SK-N-SH (cell line): ENCODE measurements at regions not wholly inside any gene's neighbourhood (a gene's known extent, or its start where the extent isn't known, plus 50 kb on each side); places are given as distances from the start of the nearest gene placed in this dataset.

Experiments
- EZH2phosphoT487 ChIP-seq: fragments of 200-600 bp; sonication (generic); IDR thresholded peaks from 2 replicates; pipeline ENCODE4 v1.6.1; 2017; ENCODE audit warnings: low read depth, mixed run types, mild to moderate bottlenecking, antibody characterized with exemption, moderate library complexity, borderline replicate concordance
- FOXM1 ChIP-seq: IDR thresholded peaks from 2 replicates; pipeline ENCODE4 v1.4.0; 2012; ENCODE audit warnings: low read depth, mild to moderate bottlenecking
- GATA2 ChIP-seq: sonication (generic); formaldehyde crosslinking; IDR thresholded peaks from 2 replicates; pipeline ENCODE4 v1.5.0; 2020; ENCODE audit warnings: mild to moderate bottlenecking, missing genetic modification reagents
- RXRA ChIP-seq: IDR thresholded peaks from 2 replicates; pipeline ENCODE4 v1.4.0; 2012; ENCODE audit warnings: low read depth, mild to moderate bottlenecking, borderline replicate concordance
- SIN3A ChIP-seq: IDR thresholded peaks from 2 replicates; pipeline ENCODE4 v1.6.1; 2012; ENCODE audit warnings: low read depth, mild to moderate bottlenecking, low read length, moderate library complexity, borderline replicate concordance
- TCF12 ChIP-seq: IDR thresholded peaks from 2 replicates; pipeline ENCODE4 v1.4.0; 2012
- TF ChIP-seq, protein P1 (sequence below): fragments of 200-600 bp; sonication (generic); IDR thresholded peaks from 2 replicates; pipeline ENCODE4 v1.6.1; 2017; ENCODE audit warnings: antibody characterized with exemption, mild to moderate bottlenecking, moderate library complexity
- TF ChIP-seq, protein P2 (sequence below): IDR thresholded peaks from 2 replicates; pipeline ENCODE4 v1.6.1; 2012; ENCODE audit warnings: mild to moderate bottlenecking, low read depth, low read length, moderate library complexity
- TF ChIP-seq, protein P3 (sequence below): fragments of 150-350 bp; IDR thresholded peaks from 2 replicates; pipeline ENCODE4 v1.6.1; 2016; ENCODE audit warnings: mild to moderate bottlenecking, low read depth, low read length
- TF ChIP-seq, protein P4 (sequence below): IDR thresholded peaks from 2 replicates; pipeline ENCODE4; 2012
- TF ChIP-seq, protein P5 (sequence below): IDR thresholded peaks from 2 replicates; pipeline ENCODE4 v1.4.0; 2012; ENCODE audit warnings: low read depth, borderline replicate concordance

DNA sequence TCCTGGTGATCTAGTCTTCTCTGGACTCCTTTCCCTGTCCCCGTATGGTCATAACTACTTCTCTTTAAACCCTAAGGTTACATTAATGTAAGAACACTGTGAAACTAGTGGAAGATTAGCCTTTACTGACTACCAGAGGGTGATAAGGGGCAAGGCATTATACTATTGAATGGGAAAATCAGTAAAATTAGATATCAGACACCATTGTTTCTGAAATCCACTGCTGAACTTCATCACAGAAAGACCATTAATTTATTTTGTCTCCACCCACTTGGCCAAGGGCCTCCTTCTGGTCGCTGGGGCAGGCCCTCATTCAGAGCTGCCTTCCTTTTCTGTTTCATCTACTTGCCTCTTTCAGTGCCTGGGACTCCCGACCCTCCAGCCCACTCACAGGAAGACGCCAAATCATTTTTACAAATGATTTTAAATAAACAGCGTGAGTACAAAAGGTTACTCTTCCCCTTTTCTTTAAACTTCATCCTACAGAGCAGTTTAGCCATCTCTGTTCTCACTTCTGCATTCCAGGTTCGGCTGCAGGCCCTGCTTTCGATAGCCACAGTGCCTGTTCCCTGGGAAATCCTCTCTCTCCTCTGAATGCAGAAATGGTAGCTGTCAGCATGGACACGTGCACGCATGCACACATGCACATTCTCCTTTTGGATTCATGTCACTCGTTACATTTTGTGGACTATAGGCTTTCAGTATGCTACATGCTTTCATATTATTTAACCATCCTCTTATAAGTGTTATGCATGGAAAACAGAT, 70.3 kb upstream of the DOCK10 start:
- TF ChIP-seq, protein P1, sequence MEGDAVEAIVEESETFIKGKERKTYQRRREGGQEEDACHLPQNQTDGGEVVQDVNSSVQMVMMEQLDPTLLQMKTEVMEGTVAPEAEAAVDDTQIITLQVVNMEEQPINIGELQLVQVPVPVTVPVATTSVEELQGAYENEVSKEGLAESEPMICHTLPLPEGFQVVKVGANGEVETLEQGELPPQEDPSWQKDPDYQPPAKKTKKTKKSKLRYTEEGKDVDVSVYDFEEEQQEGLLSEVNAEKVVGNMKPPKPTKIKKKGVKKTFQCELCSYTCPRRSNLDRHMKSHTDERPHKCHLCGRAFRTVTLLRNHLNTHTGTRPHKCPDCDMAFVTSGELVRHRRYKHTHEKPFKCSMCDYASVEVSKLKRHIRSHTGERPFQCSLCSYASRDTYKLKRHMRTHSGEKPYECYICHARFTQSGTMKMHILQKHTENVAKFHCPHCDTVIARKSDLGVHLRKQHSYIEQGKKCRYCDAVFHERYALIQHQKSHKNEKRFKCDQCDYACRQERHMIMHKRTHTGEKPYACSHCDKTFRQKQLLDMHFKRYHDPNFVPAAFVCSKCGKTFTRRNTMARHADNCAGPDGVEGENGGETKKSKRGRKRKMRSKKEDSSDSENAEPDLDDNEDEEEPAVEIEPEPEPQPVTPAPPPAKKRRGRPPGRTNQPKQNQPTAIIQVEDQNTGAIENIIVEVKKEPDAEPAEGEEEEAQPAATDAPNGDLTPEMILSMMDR, result no peak
- TF ChIP-seq, protein P2, sequence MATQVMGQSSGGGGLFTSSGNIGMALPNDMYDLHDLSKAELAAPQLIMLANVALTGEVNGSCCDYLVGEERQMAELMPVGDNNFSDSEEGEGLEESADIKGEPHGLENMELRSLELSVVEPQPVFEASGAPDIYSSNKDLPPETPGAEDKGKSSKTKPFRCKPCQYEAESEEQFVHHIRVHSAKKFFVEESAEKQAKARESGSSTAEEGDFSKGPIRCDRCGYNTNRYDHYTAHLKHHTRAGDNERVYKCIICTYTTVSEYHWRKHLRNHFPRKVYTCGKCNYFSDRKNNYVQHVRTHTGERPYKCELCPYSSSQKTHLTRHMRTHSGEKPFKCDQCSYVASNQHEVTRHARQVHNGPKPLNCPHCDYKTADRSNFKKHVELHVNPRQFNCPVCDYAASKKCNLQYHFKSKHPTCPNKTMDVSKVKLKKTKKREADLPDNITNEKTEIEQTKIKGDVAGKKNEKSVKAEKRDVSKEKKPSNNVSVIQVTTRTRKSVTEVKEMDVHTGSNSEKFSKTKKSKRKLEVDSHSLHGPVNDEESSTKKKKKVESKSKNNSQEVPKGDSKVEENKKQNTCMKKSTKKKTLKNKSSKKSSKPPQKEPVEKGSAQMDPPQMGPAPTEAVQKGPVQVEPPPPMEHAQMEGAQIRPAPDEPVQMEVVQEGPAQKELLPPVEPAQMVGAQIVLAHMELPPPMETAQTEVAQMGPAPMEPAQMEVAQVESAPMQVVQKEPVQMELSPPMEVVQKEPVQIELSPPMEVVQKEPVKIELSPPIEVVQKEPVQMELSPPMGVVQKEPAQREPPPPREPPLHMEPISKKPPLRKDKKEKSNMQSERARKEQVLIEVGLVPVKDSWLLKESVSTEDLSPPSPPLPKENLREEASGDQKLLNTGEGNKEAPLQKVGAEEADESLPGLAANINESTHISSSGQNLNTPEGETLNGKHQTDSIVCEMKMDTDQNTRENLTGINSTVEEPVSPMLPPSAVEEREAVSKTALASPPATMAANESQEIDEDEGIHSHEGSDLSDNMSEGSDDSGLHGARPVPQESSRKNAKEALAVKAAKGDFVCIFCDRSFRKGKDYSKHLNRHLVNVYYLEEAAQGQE, result no peak
- TF ChIP-seq, protein P3, sequence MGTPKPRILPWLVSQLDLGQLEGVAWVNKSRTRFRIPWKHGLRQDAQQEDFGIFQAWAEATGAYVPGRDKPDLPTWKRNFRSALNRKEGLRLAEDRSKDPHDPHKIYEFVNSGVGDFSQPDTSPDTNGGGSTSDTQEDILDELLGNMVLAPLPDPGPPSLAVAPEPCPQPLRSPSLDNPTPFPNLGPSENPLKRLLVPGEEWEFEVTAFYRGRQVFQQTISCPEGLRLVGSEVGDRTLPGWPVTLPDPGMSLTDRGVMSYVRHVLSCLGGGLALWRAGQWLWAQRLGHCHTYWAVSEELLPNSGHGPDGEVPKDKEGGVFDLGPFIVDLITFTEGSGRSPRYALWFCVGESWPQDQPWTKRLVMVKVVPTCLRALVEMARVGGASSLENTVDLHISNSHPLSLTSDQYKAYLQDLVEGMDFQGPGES, result no peak
- TF ChIP-seq RXRA (no peak), FOXM1 (no peak), EZH2phosphoT487 (no peak), GATA2 (CRISPR knock-in tag) (no peak), SIN3A (no peak), TCF12 (no peak)
- TF ChIP-seq, protein P4, sequence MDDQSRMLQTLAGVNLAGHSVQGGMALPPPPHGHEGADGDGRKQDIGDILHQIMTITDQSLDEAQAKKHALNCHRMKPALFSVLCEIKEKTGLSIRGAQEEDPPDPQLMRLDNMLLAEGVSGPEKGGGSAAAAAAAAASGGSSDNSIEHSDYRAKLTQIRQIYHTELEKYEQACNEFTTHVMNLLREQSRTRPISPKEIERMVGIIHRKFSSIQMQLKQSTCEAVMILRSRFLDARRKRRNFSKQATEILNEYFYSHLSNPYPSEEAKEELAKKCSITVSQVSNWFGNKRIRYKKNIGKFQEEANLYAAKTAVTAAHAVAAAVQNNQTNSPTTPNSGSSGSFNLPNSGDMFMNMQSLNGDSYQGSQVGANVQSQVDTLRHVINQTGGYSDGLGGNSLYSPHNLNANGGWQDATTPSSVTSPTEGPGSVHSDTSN, result no peak
- TF ChIP-seq, protein P5, sequence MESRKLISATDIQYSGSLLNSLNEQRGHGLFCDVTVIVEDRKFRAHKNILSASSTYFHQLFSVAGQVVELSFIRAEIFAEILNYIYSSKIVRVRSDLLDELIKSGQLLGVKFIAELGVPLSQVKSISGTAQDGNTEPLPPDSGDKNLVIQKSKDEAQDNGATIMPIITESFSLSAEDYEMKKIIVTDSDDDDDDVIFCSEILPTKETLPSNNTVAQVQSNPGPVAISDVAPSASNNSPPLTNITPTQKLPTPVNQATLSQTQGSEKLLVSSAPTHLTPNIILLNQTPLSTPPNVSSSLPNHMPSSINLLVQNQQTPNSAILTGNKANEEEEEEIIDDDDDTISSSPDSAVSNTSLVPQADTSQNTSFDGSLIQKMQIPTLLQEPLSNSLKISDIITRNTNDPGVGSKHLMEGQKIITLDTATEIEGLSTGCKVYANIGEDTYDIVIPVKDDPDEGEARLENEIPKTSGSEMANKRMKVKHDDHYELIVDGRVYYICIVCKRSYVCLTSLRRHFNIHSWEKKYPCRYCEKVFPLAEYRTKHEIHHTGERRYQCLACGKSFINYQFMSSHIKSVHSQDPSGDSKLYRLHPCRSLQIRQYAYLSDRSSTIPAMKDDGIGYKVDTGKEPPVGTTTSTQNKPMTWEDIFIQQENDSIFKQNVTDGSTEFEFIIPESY, result no peak
